ENCODE measurements at regions not wholly inside any gene's neighbourhood (a gene's known extent, or its start where the extent isn't known, plus 50 kb on each side); places are given as distances from the start of the nearest gene placed in this dataset.
A peak's percentile ranks its signal among the peaks of the same experiment; 100 is the strongest.
"Not testable (repeated sequence)": the region's sequence is repeated elsewhere in the genome, so short reads cannot be mapped to it uniquely, and the experiment has no call there.

GRCh38 chr21:24445517-24445916 lies 1161.8 kb downstream of the MRPL39 start:
- Histone ChIP-seq H4K20me1 (no peaks in the 10 kb centered on the region), H3K4me2 (no peak overlapping the region), H3K9me3 (replicated peaks in 1 of 11) (no peaks in the 10 kb centered on the region), H3K27me3 (no peaks in the 10 kb centered on the region), H3K27ac (no peak overlapping the region), H3K36me3 (no peaks in the 10 kb centered on the region), H3K4me1 (no peaks in the 10 kb centered on the region), H3K9ac (no peak overlapping the region), H3K4me3 (no peak overlapping the region)
- no peak for TF ChIP-seq Cebpa-rat (IDR thresholded peaks at IDR 0.05)

DNA sequence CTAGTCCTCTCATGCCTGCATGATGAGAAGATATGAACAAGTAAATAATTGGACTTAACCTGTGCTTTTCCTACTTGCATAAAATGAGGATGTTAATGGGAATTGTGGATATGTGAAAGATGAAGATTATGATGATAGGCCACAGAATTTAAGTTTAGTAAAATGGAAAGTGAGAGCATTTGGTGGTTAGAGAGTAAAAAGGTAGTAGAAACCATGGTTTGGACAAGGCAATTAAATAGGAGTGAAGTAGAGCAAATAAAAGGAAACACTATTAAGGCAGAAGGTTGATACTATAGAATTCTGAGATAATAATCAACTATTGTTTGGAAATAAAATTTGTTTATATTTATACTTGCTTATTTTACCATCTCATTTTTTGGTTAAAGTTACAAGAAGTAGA lies 1162.5 kb downstream of the MRPL39 start:
- Histone ChIP-seq H3K27ac (no peak overlapping the region), H3K4me2 (no peak overlapping the region), H3K4me3 (no peak overlapping the region), H3K9me3 (replicated peaks in 1 of 11) (no peaks in the 10 kb centered on the region), H3K36me3 (no peaks in the 10 kb centered on the region), H4K20me1 (no peaks in the 10 kb centered on the region), H3K27me3 (no peaks in the 10 kb centered on the region), H3K9ac (no peak overlapping the region), H3K4me1 (no peaks in the 10 kb centered on the region)
- no peak for TF ChIP-seq Cebpa-rat (IDR thresholded peaks at IDR 0.05)

GRCh38 chr21:24436236-24436635 lies 1171.0 kb downstream of the MRPL39 start:
- H3K4me1 ChIP-seq, result no peaks in the 10 kb centered on the region
- H3K27ac ChIP-seq, result no peak overlapping the region
- no peak overlapping the region for H3K9ac ChIP-seq
- H3K9me3 ChIP-seq (replicated peaks in 1 of 11), result peaks cover 0 to 13% (median 6%) of the 10 kb centered on the region in 11 experiments; a peak in 10 of 22 replicates
- no peak for TF ChIP-seq Cebpa-rat (IDR thresholded peaks at IDR 0.05)
- H3K4me3 ChIP-seq, result no peak overlapping the region
- H4K20me1 ChIP-seq, result no peaks in the 10 kb centered on the region
- no peaks in the 10 kb centered on the region for H3K36me3 ChIP-seq
- H3K27me3 ChIP-seq, result no peaks in the 10 kb centered on the region
- no peak overlapping the region for H3K4me2 ChIP-seq

GRCh38 chr21:24428591-24429199 lies 1178.6 kb downstream of the MRPL39 start:
- Histone ChIP-seq H3K4me1 (peaks cover 0 to 19% (median 0%) of the 10 kb centered on the region in 10 experiments; a peak in 6 of 20 replicates), H3K27ac (no peak overlapping the region), H3K36me3 (no peaks in the 10 kb centered on the region), H4K20me1 (no peaks in the 10 kb centered on the region), H3K27me3 (no peaks in the 10 kb centered on the region), H3K9me3 (replicated peaks in 1 of 11) (no peaks in the 10 kb centered on the region), H3K4me2 (peak overlapping the region in 3 of 11 experiments; percentile 3 to 44 (median 6); a peak in 2 of 22 replicates), H3K4me3 (no peak overlapping the region), H3K9ac (no peak overlapping the region)
- no peak for TF ChIP-seq Cebpa-rat (IDR thresholded peaks at IDR 0.05)

GRCh38 chr21:24424776-24425175 lies 1182.5 kb downstream of the MRPL39 start:
- no peaks in the 10 kb centered on the region for H3K36me3 ChIP-seq
- peaks cover 0 to 42% (median 0%) of the 10 kb centered on the region in 10 experiments; a peak in 6 of 20 replicates for H3K4me1 ChIP-seq
- no peak overlapping the region for H3K9ac ChIP-seq
- no peaks in the 10 kb centered on the region for H3K27me3 ChIP-seq
- no peaks in the 10 kb centered on the region for H4K20me1 ChIP-seq
- no peak overlapping the region for H3K27ac ChIP-seq
- no peak overlapping the region for H3K4me3 ChIP-seq
- peak overlapping the region in 3 of 11 experiments; percentile 26 to 79 (median 59); a peak in 4 of 22 replicates for H3K4me2 ChIP-seq
- TF ChIP-seq Cebpa-rat (IDR thresholded peaks at IDR 0.05), result no peak
- H3K9me3 ChIP-seq (replicated peaks in 1 of 11), result peaks cover 4 to 8% (median 5%) of the 10 kb centered on the region in 11 experiments; a peak in 21 of 22 replicates

DNA sequence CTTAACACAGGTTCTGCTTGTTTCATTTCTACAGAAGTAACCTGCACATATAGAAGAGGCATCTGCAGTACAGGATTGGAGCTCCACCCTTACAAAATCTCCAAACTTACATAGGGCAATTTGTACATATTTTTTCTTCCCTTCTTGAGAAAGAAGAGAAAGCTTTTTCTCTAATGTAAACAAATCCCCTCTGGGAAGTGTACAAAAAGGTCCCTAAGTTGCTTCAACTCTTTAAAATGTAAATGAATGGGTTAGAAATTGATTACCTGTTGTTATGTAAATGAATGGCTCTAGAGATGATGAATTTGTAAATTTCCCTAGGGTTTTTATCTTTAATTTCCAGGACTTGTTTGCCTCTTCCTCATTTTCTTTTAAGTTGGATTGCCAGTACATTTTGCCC lies 1183.7 kb downstream of the MRPL39 start:
- H3K4me2 ChIP-seq, result peak overlapping the region in 2 of 11 experiments; percentile 59 to 79; a peak in 4 of 22 replicates
- no peaks in the 10 kb centered on the region for H3K27me3 ChIP-seq
- H3K36me3 ChIP-seq, result no peaks in the 10 kb centered on the region
- peaks cover 0 to 40% (median 0%) of the 10 kb centered on the region in 10 experiments; a peak in 6 of 20 replicates for H3K4me1 ChIP-seq
- TF ChIP-seq Cebpa-rat (IDR thresholded peaks at IDR 0.05), result no peak
- no peaks in the 10 kb centered on the region for H4K20me1 ChIP-seq
- H3K4me3 ChIP-seq, result no peak overlapping the region
- no peak overlapping the region for H3K9ac ChIP-seq
- H3K27ac ChIP-seq, result no peak overlapping the region
- H3K9me3 ChIP-seq (replicated peaks in 1 of 11), result peaks cover 15 to 20% (median 17%) of the 10 kb centered on the region in 11 experiments

GRCh38 chr21:24420689-24421088 lies 1186.6 kb downstream of the MRPL39 start:
- H3K4me2 ChIP-seq, result peak overlapping the region in 2 of 11 experiments; percentile 50 to 58; a peak in 3 of 22 replicates

GRCh38 chr21:24419641-24420040 lies 1187.6 kb downstream of the MRPL39 start:
- H3K9ac ChIP-seq, H3K27me3 ChIP-seq, H3K4me2 ChIP-seq, H4K20me1 ChIP-seq, H3K27ac ChIP-seq, H3K36me3 ChIP-seq, H3K4me3 ChIP-seq: not testable (repeated sequence)
- Histone ChIP-seq H3K9me3 (replicated peaks in 1 of 11) (peaks cover 15 to 25% (median 22%) of the 10 kb centered on the region in 11 experiments), H3K4me1 (peaks cover 0 to 35% (median 0%) of the 10 kb centered on the region in 10 experiments; a peak in 6 of 20 replicates)

More at GRCh38 chr21:24420689-24421088, 1186.6 kb downstream of the MRPL39 start:
- Histone ChIP-seq H3K27ac (no peak overlapping the region), H3K36me3 (no peaks in the 10 kb centered on the region), H3K4me3 (no peak overlapping the region), H3K9ac (no peak overlapping the region), H4K20me1 (no peaks in the 10 kb centered on the region), H3K9me3 (replicated peaks in 1 of 11) (peaks cover 15 to 25% (median 22%) of the 10 kb centered on the region in 11 experiments), H3K27me3 (no peaks in the 10 kb centered on the region), H3K4me1 (peaks cover 0 to 40% (median 0%) of the 10 kb centered on the region in 10 experiments; a peak in 6 of 20 replicates)
- TF ChIP-seq Cebpa-rat (IDR thresholded peaks at IDR 0.05), result no peak

- Histone ChIP-seq H3K36me3 (no peaks in the 10 kb centered on the region), H3K9me3 (replicated peaks in 1 of 11) (peaks cover 15 to 25% (median 22%) of the 10 kb centered on the region in 11 experiments), H3K9ac (no peak overlapping the region), H3K27ac (no peak overlapping the region), H3K4me2 (no peak overlapping the region), H4K20me1 (no peaks in the 10 kb centered on the region), H3K4me3 (no peak overlapping the region), H3K27me3 (no peaks in the 10 kb centered on the region), H3K4me1 (peaks cover 0 to 26% (median 0%) of the 10 kb centered on the region in 10 experiments; a peak in 6 of 20 replicates)
- TF ChIP-seq Cebpa-rat (IDR thresholded peaks at IDR 0.05), result no peak
Measured at GRCh38 chr21:24418671-24419070, 1188.6 kb downstream of the MRPL39 start.

GRCh38 chr21:24411429-24411828 lies 1195.9 kb downstream of the MRPL39 start:
- H3K4me2 ChIP-seq, result no peak overlapping the region
- no peaks in the 10 kb centered on the region for H4K20me1 ChIP-seq
- no peak overlapping the region for H3K9ac ChIP-seq
- TF ChIP-seq Cebpa-rat (IDR thresholded peaks at IDR 0.05), result no peak
- H3K9me3 ChIP-seq (replicated peaks in 1 of 11), result no peaks in the 10 kb centered on the region
- no peaks in the 10 kb centered on the region for H3K27me3 ChIP-seq
- no peaks in the 10 kb centered on the region for H3K4me1 ChIP-seq
- H3K27ac ChIP-seq, result no peak overlapping the region
- H3K36me3 ChIP-seq, result no peaks in the 10 kb centered on the region
- no peak overlapping the region for H3K4me3 ChIP-seq

All from BLaER1 treated with 17β-estradiol and CSF1 and Interleukin-3, amounts not matched to agents 10 nM and 100 nM (cell line).